Stomach (tissue), 4 donors: ENCODE measurements at regions not wholly inside any gene's neighbourhood (a gene's known extent, or its start where the extent isn't known, plus 50 kb on each side); places are given as distances from the start of the nearest gene placed in this dataset.

Source experiments
- CTCF ChIP-seq, 7 experiments: fragments of 450-650 bp in 4 of 7; fragments of 200-600 bp in 3 of 7; sonication (generic) in 3 of 7; IDR thresholded peaks; one replicate each; pipeline ENCODE4 v1.5.1; 2016 to 2019; ENCODE audit warnings: antibody characterized with exemption in 7 of 7, control low read depth in 2 of 7, mild to moderate bottlenecking in 1 of 7
- POLR2A ChIP-seq, 4 donors: fragments of 450-650 bp; IDR thresholded peaks; one replicate each; pipeline ENCODE4 v1.6.1; 2016; ENCODE audit warnings: antibody characterized with exemption in 4 of 4, control low read depth in 2 of 4, mild to moderate bottlenecking in 1 of 4, moderate library complexity in 1 of 4
- POLR2AphosphoS5 ChIP-seq, 3 donors: sonication (generic); formaldehyde crosslinking; IDR thresholded peaks; one replicate each; pipeline ENCODE4 v1.6.1; 2016; ENCODE audit warnings: antibody characterized with exemption in 3 of 3

GRCh38 chr13:34004676-34005075 lies 186.7 kb downstream of the RFC3 start:
- no peak for TF ChIP-seq CTCF (IDR thresholded peaks at IDR 0.05)
- TF ChIP-seq POLR2A (IDR thresholded peaks at IDR 0.05), result no peak
- TF ChIP-seq POLR2AphosphoS5 (IDR thresholded peaks at IDR 0.05), result no peak
